ENCODE measurements at regions not wholly inside any gene's neighbourhood (a gene's known extent, or its start where the extent isn't known, plus 50 kb on each side); places are given as distances from the start of the nearest gene placed in this dataset.

DNA sequence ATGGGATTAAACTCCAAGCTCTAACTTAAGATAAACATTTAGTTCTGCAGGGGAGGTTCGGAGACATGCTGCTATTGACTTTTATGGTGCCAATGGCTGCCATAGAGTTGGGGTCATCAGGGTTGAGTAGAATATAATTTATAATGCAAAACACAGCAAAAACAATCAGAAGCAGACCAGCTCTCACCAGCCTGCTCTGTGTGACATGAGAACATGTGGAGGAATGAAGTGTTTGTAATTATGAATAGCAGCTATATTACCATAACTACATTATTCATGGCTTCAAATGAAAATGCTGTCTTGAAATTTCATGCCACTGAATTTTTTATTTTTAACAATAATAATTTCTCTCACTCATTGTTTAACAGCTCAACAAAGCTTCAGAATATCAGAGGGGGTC is 645.6 kb upstream of the CDH8 start:
- Histone ChIP-seq H3K27me3 (ENCODE audit: control insufficient read depth, insufficient read depth, low read length) (no peaks in the 10 kb centered on the region), H3K4me3 (ENCODE audit: low read depth, low read length) (no peak overlapping the region), H3K36me3 (ENCODE audit: control insufficient read depth, insufficient read depth, low read length) (no peaks in the 10 kb centered on the region)
- no peak for DNase-seq (ENCODE audit: low read depth)
- TF ChIP-seq, protein P1, sequence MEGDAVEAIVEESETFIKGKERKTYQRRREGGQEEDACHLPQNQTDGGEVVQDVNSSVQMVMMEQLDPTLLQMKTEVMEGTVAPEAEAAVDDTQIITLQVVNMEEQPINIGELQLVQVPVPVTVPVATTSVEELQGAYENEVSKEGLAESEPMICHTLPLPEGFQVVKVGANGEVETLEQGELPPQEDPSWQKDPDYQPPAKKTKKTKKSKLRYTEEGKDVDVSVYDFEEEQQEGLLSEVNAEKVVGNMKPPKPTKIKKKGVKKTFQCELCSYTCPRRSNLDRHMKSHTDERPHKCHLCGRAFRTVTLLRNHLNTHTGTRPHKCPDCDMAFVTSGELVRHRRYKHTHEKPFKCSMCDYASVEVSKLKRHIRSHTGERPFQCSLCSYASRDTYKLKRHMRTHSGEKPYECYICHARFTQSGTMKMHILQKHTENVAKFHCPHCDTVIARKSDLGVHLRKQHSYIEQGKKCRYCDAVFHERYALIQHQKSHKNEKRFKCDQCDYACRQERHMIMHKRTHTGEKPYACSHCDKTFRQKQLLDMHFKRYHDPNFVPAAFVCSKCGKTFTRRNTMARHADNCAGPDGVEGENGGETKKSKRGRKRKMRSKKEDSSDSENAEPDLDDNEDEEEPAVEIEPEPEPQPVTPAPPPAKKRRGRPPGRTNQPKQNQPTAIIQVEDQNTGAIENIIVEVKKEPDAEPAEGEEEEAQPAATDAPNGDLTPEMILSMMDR (IDR thresholded peaks at IDR 0.05; ENCODE audit: insufficient read depth, low read length, severe bottlenecking) = no peak
- FAIRE-seq = no peak

DNA sequence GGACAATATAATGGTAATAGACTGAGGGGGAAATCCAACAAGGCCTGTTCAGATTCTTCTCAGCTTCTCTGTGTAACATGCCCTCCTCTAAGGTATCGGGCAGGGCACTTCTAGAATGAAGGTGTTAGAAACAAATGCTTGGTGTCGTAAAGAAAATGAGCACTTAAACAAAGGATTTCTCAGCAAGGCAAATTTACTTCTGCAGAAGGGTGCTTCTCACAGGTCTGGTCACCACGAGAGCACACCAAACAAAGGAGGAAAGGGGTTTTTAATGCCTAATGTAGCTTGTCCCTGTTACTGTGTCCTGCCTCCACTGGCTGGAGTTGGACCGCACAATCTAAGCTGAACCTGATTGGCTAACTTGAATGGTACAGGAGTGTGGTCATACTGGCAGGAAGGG is 642.6 kb upstream of the CDH8 start:
- FAIRE-seq (no peak), DNase-seq (ENCODE audit: low read depth) (no peak)
- TF ChIP-seq, protein P1 (IDR thresholded peaks at IDR 0.05; ENCODE audit: insufficient read depth, low read length, severe bottlenecking) = no peak
- no peaks in the 10 kb centered on the region for H3K36me3 ChIP-seq (ENCODE audit: control insufficient read depth, insufficient read depth, low read length)
- no peak overlapping the region for H3K4me3 ChIP-seq (ENCODE audit: low read depth, low read length)
- no peaks in the 10 kb centered on the region for H3K27me3 ChIP-seq (ENCODE audit: control insufficient read depth, insufficient read depth, low read length)

DNA sequence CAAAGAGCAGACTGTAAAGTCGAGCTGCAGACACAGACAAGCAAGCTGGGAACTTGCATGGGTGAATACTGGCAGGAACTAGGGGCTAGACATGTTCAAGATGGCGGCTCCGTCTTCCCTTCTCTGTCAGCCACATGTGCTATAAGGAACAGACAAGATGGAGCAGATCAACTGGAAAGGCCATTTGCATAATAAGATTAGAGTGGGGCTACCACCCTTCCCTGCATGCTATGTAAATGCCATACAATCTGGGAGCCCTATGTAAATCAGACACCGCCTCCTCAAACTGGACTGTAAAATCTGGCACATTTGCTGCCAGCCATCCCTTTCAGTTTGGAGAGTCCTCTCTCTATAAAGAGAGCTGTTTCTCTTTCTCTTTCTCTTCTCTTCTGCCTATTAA is 640.1 kb upstream of the CDH8 start:
- DNase-seq (ENCODE audit: low read depth) = no peak
- no peaks in the 10 kb centered on the region for H3K27me3 ChIP-seq (ENCODE audit: control insufficient read depth, insufficient read depth, low read length)
- no peak for FAIRE-seq
- no peak overlapping the region for H3K4me3 ChIP-seq (ENCODE audit: low read depth, low read length)
- TF ChIP-seq, protein P1 (IDR thresholded peaks at IDR 0.05; ENCODE audit: insufficient read depth, low read length, severe bottlenecking) = no peak
- H3K36me3 ChIP-seq (ENCODE audit: control insufficient read depth, insufficient read depth, low read length) = no peaks in the 10 kb centered on the region

DNA sequence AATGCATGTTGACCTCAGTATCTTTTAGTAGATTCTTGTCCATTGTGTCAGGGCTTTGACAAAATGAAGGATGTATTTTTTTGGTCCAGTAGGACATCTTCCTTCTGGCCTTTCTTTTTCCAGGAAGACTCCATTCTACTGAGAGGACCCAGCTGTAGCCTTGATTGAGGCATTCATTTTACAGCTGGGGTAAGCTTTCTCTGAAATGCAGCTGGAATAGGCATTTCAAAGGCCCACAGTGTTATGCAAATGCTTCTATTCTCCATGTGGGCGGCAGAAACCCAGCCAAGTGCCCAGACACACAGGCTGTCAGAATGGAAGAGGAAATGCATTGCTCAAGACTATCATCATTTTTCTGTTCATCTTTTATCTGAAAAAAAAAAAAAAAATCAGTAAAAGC is 629.0 kb upstream of the CDH8 start:
- TF ChIP-seq, protein P1 (IDR thresholded peaks at IDR 0.05; ENCODE audit: insufficient read depth, low read length, severe bottlenecking) = no peak
- Histone ChIP-seq H3K4me3 (ENCODE audit: low read depth, low read length) (no peak overlapping the region), H3K36me3 (ENCODE audit: control insufficient read depth, insufficient read depth, low read length) (no peaks in the 10 kb centered on the region), H3K27me3 (ENCODE audit: control insufficient read depth, insufficient read depth, low read length) (no peaks in the 10 kb centered on the region)
- DNase-seq (ENCODE audit: low read depth) = no peak
- no peak for FAIRE-seq

DNA sequence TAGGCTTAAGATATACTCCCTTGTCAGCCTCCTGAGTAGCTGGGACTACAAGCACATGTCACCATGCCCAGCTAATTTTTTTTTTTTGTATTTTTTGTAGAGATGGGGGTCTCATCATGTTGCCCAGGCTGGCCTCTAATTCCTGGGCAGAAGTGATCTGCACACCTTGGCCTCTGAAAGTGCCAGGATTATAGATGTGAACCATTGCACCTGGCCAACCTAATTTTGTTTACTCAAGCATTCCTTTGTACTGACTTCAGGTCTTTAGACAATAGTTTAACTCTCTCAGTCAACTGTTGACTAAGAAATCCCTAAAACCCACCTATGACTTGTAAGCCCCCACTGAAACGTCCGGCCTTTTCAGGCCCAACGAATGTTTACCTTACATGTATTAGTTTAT is 628.3 kb upstream of the CDH8 start:
- no peak overlapping the region for H3K4me3 ChIP-seq (ENCODE audit: low read depth, low read length)
- FAIRE-seq = no peak
- H3K27me3 ChIP-seq (ENCODE audit: control insufficient read depth, insufficient read depth, low read length) = no peaks in the 10 kb centered on the region
- no peaks in the 10 kb centered on the region for H3K36me3 ChIP-seq (ENCODE audit: control insufficient read depth, insufficient read depth, low read length)
- TF ChIP-seq, protein P1 (IDR thresholded peaks at IDR 0.05; ENCODE audit: insufficient read depth, low read length, severe bottlenecking) = no peak
- DNase-seq (ENCODE audit: low read depth) = no peak

DNA sequence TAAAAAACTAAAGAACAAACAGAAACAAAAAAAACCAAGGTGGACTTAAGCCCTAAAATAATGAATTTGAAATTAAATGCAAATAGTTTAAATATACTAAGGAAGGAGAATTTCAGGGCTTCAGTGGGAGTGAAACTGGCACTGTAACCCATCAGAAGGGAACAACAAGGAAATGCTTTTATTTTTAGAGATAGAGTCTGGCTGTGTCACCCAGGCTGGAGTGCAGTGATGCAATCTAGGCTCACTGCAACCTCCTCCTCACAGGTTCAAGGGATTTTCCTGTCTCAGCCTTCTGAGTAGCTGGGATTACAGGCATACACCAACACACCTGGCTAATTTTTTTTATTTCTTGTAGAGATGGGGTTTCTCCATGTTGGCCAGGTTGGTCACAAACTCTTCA is 625.2 kb upstream of the CDH8 start:
- TF ChIP-seq, protein P1 (IDR thresholded peaks at IDR 0.05; ENCODE audit: insufficient read depth, low read length, severe bottlenecking) = no peak
- DNase-seq (ENCODE audit: low read depth) = no peak
- Histone ChIP-seq H3K27me3 (ENCODE audit: control insufficient read depth, insufficient read depth, low read length) (no peaks in the 10 kb centered on the region), H3K36me3 (ENCODE audit: control insufficient read depth, insufficient read depth, low read length) (no peaks in the 10 kb centered on the region), H3K4me3 (ENCODE audit: low read depth, low read length) (no peak overlapping the region)
- FAIRE-seq = no peak

All from bronchial epithelial cell (primary cell).